ENCODE measurements at regions not wholly inside any gene's neighbourhood (a gene's known extent, or its start where the extent isn't known, plus 50 kb on each side); places are given as distances from the start of the nearest gene placed in this dataset.

DNA sequence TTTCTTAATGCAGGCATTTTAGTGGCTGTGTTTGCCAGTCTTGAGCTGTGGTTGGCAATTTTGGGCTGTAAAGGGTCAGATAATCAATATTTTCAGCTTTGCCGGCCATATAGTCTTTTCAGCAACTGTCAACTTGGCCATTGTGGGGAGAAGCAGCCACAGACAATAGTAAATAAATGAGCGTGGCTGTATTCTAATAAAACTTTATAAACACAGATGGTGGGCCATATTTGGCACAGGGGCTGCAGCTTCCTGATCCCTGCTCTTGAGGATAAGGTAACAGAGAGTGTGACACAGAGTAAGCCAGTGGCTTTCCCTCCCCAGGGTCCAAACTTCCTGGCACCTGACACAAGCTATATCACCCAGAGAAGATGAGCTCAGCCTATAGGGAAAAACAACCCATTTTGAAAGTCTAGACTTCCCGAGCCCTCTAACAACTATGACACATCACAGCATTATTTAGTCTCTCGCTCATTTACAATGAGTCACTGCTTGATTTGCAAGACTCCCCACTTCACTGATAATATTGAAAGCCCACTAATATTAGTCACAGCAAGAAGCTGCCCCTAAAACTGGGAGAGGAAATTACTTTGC is 163.1 kb upstream of the TMPO start:
- no peak for DNase-seq (ENCODE audit: low spot score)

DNA sequence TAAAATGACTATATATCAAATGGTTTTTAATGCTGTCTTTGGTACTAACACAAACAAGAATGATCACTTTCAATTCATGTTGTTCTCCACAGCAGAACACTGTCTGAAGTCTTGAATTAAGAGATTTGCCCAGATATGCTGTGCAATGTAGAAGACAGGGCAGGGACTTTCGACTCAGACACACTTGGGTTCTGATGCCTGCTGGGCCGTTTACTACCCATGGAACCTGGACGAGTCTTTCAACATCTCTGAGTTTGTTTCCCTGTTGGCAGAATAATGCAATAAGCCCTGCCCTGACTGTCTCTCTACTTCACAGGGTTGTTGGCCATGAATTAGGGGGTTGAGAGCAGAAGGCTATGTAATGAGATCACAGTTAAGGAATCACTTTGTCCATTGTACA is 162.6 kb upstream of the TMPO start:
- no peak for DNase-seq (ENCODE audit: low spot score)

DNA sequence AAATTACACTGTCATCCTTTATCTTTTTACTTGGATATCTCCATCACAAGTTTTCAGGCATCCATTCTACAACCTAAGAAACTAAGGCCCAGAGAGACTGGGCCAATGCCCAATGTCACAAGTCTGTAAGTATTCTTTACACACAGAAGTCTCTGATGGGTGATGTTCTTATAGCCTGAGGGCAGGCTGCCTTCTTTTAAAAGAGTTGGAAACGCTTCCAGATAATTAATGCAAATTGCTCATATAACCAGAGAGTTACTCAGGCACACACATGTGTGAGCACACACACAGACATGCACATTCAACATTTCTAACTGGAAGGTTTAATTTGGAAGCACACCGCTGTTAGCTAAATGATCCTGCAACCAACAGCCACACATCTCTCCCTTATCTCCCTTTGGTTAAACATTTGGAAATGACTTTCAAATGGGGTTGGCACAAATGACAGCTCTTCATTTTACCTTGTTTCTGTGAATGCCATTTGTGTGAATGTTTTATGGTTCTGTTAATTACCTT is 160.8 kb upstream of the TMPO start:
- no peak for DNase-seq (ENCODE audit: low spot score)

DNA sequence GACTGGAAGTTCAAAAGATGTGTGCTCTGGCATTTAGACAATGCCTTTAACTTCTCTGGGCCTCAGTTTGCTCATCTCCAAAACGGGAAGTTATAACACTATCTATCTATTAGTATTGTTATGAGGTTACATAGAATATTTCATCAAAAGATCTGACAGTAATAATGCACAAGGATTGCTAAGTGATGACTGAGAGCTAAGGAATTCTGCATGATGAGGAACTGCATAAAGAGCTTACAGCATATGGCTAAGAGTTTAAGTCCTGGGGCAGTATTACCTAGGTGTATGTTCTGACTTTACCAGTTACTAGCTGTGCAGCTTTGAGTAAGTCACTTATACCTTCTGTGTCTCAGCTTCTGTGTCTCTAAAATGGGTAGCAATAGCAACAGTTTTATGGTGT is 160.1 kb upstream of the TMPO start:
- DNase-seq (ENCODE audit: low spot score): no peak

DNA sequence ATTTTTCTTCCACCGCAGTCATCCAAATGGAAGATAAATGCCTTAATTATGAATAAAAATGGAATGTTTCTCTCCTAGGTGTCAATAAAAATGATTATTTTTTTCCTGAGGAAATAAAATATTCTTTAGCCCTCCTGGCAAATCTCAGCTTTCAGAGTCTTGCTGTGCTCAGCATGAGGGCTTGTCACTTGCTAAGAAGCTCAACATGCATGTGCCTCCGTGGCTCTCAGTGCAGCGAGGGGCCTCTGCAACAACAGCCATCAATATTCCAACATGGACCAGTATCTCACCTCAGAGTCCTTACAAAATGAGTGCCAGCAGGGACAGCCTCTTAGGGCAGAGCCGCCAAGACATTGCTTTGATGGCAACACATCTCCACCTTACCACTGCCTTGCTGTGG is 159.5 kb upstream of the TMPO start:
- no peak for DNase-seq (ENCODE audit: low spot score)

DNA sequence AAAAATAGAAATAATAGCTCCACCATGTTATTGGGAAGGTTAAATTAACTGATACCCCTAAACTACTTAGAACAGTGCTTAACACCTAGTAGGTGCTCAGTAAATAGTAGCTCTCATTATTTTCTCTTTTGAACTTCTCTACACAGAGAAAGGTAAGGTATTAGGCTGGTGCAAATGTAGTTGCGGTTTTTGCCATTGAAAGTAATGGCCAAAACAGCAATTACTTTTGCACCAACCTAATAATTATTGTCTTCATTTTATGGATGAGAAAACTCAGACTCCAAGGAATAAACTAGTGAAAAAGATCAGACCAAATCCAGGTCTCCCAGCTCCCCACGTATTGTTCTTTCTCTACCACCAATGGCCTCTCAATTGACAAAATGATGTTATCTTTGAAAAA is 157.2 kb upstream of the TMPO start:
- no peak for DNase-seq (ENCODE audit: low spot score)

DNA sequence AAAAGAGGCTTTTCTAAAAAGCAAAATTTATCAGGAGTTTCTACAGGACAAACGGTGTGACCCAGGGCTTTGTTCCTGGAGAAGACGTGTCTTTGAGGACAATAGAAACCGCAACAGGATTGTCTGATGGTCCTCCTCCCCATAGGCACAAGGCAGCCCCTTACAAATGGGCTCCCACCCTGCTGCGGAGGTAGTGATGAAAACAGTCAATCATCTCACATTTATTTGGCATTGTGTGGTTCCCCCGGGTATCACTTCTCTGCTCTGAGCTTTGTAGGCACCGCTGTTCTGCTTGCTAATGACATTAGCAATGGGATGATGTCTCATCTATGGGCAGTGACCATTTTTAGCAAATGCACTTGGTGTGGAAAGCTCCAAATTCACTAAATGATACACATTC is 155.5 kb upstream of the TMPO start:
- no peak for DNase-seq (ENCODE audit: low spot score)

DNA sequence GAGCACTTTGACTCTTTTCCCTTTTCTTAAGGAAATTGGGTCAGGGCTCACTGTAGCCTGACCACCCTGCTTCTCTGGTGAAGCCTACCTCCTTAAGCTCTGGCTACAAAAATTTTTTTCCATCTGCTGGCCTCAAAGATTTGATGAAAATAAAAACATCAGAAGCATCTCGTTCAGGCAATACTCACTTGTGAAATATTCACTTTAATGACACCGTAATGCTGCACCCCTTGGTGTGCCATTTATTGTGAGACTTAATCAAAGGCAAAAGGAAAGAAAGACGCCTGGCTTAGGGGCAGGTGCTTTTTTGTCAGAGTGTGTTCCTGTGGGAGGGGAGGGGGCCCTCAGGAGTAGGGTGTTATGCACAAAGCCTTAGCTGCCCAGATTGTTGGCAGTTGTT is 155.0 kb upstream of the TMPO start:
- no peak for DNase-seq (ENCODE audit: low spot score)

DNA sequence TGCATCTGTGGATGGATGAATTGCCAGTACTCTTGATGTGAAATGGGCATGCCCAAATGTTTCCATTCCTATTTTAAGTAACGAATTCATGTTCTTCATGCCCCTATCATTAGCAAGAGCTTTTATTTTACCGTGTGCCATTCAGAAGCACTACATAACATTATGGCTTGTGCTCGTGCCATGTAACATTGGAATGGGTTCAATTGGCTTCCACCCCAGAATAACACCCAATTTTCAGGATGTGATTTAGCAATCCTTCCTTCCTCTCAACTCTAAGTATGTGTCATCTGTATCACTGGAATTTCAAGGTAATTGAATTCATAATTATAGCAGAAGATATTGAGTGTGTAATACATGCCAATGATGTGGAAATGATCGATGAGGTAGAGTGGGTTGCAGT is 145.8 kb upstream of the TMPO start:
- no peak for DNase-seq (ENCODE audit: low spot score)

DNA sequence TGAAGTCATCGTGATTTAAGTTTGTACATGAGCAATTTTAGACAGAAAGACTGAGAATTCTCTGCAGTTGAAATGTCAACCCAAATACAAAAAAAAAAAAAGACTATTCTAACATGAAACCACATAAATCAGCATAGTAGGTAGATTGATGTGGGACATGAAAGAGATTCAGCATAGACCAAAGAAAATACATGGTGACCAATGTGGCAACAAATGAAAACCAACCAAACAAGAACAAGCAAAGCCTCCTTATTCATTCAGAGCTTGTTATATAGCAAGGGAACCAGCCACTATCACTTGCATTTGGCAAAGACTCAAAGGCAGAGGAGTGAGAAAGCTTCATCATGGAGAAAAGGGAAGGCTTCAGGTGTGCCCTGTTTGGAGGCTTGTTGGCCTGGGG is 144.4 kb upstream of the TMPO start:
- no peak for DNase-seq (ENCODE audit: low spot score)

DNA sequence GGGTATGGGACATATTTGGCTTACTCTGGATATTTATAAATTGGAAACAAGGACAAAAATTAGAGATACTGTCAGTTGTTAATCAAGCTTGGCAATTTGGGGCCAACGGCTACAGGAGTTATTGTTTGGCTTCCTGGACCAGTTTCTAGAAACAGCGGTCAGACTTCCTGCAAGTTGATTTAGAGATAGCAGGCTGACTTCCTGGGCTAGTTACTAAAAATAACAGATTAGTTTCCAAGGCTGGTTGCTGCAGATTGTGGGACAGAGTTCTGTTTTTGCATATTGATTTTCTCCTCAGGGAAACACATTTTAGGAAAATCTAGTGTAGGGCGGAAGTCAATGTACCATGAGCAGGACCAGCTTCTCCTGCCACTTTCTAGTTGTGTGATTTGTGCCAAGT is 144.0 kb upstream of the TMPO start:
- DNase-seq (ENCODE audit: low spot score): no peak

DNA sequence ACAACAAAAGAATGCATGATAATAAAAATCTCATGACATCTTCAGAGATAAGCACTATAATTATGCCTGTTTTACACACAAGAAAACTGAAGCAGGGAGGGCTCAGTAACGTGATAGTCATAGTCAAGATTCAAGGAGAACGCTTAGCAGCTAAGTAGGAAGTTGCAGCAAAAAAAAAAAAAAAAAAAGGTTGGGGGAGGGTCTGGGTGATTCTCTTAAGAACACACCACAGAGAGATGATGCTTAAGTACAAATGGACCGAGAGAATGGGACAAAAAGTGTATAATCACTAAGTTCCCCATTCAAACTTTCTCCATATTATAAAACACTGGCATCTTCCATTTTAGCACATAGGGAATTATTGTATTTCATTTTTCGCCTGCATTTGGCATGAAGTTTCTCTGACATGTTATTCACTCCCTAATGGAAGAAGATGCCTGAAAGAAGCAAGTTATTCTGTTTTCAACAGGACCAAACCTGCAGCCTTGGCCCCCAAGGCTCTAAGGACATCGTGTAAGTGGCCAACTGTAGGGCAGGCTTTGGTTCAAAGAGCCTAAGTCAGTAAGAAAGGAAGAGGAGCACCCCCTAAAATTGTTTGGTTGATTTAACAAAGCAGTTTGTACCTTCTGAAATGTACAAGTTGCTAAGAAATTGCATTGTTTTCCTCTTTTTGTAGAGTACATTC is 142.9 kb upstream of the TMPO start:
- DNase-seq (ENCODE audit: low spot score): no peak

DNA sequence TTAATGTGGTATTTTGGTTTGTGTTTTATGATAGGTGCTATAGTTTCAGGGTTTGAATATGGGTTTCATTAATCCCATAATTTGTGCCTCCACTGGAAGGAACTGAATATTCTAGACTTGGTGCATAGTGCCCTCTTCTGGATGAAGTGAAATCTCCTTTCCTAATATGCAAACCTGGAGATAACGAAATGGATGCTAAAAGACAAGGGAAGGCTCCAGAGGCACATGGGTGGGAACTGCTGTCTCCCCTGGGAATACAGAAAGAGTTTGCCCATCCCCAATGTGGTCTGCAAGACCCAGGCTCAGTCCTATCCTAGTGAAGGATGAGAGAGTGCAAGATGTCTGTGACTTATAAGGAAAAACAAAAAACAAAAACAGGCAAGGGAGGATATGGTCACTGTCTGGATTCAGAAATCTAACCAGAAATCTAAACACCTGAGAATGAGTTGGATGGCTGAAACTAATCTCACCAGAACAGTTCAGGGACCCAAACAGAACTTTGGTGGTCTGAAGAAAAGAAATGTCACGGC is 142.3 kb upstream of the TMPO start:
- peak; percentile 27 for DNase-seq (ENCODE audit: low spot score)

DNA sequence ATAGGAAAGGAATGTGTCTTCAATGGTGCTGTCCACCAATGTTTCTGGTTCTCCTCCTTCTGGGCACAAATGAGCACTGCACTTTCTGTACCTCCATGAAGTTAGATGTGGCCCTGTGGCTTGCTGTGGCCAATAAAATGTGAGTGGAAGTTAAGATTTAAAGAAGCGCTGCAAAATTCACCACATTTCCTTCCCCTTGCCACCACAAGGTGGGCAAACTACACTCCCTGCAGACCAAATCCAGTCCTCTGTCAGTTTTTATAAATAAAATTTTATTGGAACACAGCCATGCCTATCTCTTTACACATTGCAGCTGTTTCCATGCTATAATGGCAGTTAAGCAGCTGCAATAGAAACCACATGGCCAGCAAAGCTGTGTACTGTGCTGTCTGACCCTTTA is 141.4 kb upstream of the TMPO start:
- no peak for DNase-seq (ENCODE audit: low spot score)

DNA sequence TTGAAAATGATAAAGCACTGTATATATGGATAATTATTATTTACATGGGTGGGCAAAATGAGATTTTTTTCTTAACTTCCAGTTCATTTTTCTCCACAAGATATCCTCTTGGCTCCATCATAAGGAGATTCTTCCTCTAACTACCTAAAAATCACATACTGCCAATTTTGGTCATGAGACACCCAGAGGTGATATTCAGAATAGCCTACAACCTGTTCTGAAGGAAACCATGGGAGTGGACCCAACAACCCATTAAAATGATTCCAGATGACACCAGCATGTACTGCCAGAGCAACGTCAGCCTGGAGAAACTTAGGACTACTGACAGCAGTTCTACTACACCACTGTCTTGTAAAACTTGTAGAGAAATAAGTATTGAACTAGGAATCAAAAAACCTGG is 136.3 kb upstream of the TMPO start:
- DNase-seq (ENCODE audit: low spot score): no peak

DNA sequence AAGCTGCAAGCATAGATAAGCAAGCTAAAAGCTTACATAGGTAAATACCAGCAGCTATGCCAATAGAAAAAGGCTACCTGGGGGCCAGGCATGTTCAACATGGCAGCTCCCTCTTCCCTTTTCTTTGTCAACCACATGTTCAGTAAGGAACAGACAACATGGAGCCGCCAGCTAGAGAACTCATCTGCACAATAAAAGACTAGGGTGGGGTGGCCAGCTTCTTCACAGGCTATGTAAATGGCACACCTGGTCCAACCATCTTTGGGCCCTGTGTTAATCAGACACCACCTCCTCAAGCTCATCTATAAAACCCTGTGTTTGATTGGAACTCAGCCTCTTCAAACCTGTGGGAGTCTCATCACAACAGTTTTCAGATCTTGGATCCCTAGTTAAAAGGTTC is 129.7 kb upstream of the TMPO start:
- no peak for DNase-seq (ENCODE audit: low spot score)

DNA sequence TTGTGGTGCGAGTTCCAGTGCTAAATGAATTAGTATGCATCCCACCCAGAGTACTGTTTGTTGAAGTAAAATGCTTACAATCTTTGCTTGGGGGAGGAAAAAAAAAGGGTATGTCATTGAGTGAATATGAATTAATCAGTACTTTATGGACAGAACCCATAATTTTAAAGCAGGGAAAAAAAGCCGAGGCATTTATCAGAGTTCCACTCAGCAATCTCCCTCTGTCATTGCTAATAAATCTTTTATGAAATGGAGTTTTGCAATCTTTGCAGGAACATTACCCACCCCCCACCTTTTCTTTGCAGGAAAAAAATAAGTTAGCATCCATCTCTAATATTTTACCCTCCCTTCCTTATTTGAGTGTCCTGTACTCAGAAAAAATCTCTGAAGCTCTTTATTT is 127.9 kb upstream of the TMPO start:
- no peak for DNase-seq (ENCODE audit: low spot score)

DNA sequence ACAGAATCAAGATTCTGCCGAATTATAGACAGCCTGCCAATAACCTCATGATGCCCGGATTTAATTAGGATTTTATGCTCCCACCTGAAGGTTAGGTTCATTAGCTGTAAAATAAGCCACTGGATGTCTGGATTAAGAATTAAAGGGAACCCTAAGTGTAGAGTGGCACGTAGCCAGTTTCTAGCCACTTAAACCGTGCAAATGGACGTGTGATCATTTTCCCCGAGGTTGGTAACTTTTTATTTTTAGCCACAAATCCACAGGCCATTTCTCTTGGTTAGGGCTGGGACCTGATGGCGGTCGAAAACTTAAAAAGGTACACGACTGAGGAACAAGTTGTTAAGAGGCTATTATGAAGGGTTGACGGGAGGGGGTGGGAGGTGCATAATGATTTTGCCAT is 127.3 kb upstream of the TMPO start:
- DNase-seq (ENCODE audit: low spot score): no peak

DNA sequence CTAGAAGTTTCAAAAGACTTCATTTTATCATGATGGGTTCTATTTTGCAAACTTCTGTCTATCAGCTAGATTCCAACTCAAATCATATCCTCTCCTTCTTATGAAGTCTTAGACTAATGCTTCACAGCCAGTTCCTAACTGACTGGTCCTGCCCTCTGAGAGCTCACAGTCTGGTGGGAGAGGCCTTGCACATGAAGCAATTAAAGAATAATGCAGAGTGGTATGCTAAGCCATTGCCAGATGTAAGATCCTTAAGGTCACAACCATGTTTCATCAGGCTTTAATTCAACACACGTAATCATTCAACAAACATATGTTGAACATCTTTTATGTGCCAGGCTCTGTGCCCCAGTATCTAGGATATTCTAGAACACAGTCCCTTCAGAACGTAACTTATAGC is 125.8 kb upstream of the TMPO start:
- no peak for DNase-seq (ENCODE audit: low spot score)

DNA sequence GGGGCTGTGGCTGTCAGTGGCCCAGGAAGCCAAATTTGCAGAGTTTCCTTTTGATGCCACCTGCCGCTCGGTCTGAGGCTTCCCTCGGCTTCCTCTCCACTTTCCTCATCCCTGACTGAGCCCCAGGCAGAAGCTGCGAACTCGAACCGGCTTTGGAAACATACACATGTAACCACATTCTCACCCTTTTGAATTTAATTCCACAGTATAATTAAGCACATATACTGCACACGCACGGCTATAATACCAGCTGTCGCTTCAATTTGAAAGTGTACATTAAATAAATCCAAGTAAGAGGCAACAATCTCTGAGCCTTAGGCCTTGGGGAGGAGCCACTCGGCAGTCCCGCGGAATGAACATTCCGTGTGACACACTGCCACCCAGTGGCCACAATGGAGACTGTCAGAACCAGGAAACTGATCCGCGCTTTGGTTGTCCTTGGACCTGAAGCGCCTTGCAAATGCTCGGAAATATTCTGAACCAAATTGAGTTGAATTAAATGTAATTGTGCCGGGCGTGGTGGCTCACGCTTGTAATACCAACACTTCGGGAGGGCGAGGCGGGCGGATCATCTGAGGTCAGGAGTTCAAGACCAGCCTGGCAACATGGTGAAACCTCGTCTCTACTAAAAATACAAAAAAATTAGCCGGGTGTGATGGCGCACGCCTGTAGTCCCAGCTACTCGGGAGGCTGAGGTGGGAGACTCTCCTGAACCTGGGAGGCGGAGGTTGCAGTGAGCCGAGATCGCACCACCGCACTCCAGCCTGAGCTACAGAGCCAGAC is 117.9 kb upstream of the TMPO start:
- peak; percentile 43 for DNase-seq (ENCODE audit: low spot score)

DNA sequence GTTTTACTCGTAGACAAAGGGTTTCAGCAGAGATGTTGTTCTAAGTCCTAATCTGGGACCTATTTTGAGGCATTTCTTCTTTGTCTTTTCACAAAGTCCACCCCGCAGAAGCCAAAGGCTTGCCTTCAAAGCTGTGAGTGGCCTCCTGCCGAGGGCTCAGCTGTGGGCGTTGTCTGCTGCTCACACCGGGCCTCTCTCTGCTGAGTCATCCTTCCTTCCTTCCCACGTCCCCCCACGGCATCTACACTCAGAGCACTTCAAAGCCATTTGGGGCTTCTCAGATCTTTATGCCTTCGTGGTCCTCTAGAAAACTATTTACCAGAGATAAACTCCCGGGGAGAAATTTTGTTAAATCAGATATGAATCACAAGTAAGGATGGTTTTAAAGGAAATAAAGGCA is 115.9 kb upstream of the TMPO start:
- DNase-seq (ENCODE audit: low spot score): no peak

DNA sequence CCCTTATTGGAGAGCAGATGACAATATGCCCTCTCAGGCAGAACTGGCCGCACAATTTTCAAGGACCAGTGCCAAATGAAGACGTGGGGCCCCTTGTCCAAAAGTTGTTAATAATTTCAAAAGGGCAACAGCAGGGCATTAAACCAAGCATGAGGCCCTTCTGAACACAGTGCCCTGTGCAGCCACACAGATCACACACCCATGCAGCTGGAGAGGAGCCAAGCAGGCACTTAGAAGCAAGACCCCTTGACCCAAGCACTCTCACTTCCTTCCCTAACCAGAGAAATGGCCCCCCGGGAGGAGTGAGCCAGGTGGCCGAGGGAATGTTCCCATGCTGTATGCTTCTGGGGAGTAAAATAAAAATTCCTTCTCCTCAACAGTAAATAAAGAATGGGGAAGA is 114.0 kb upstream of the TMPO start:
- no peak for DNase-seq (ENCODE audit: low spot score)

DNA sequence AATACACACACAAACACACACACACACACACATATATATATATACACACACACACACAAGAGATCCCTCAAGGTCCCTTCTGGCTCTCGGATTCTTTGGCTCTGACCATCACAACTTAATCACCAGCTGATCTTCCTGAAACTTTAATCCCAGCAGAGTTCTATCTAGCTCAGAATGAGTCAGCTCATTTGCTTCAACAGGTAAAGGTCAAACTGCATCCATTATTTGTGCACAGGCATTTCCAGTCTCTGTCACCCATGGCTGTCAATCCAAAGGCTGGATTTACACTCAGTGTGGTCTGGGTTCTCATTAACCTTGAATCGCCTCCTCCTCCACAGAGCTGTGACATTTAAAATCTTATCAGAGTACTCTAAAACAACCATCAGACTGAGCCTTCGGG is 113.3 kb upstream of the TMPO start:
- no peak for DNase-seq (ENCODE audit: low spot score)
